ENCODE measurements at regions not wholly inside any gene's neighbourhood (a gene's known extent, or its start where the extent isn't known, plus 50 kb on each side); places are given as distances from the start of the nearest gene placed in this dataset.

GRCh38 chr4:127441571-127441970 is 191.2 kb upstream of the INTU start:
- H3K27ac Mint-ChIP-seq (ENCODE audit: unreplicated experiment): no peak overlapping the region
- TF ChIP-seq EZH2 (IDR thresholded peaks at IDR 0.05; ENCODE audit: insufficient read depth, low read length): no peak
- TF ChIP-seq, protein P1, sequence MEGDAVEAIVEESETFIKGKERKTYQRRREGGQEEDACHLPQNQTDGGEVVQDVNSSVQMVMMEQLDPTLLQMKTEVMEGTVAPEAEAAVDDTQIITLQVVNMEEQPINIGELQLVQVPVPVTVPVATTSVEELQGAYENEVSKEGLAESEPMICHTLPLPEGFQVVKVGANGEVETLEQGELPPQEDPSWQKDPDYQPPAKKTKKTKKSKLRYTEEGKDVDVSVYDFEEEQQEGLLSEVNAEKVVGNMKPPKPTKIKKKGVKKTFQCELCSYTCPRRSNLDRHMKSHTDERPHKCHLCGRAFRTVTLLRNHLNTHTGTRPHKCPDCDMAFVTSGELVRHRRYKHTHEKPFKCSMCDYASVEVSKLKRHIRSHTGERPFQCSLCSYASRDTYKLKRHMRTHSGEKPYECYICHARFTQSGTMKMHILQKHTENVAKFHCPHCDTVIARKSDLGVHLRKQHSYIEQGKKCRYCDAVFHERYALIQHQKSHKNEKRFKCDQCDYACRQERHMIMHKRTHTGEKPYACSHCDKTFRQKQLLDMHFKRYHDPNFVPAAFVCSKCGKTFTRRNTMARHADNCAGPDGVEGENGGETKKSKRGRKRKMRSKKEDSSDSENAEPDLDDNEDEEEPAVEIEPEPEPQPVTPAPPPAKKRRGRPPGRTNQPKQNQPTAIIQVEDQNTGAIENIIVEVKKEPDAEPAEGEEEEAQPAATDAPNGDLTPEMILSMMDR (IDR thresholded peaks at IDR 0.05; ENCODE audit: insufficient read depth, low read depth, low read length): no peak

GRCh38 chr4:127445471-127445870 is 187.3 kb upstream of the INTU start:
- FAIRE-seq (no peak), DNase-seq (ENCODE audit: low read depth) (no peak)
- Histone ChIP-seq H3K4me3 (ENCODE audit: insufficient read depth, low read depth, low read length) (no peak overlapping the region), H4K20me1 (ENCODE audit: insufficient read depth, low read length) (no peaks in the 10 kb centered on the region), H3K27ac (ENCODE audit: low read depth, low read length) (no peak overlapping the region), H3K27me3 (ENCODE audit: insufficient read depth, low read length) (no peaks in the 10 kb centered on the region), H3K36me3 (ENCODE audit: insufficient read depth, low read length) (no peaks in the 10 kb centered on the region), H2AFZ (ENCODE audit: low read depth, low read length) (no peak overlapping the region), H3K79me2 (ENCODE audit: insufficient read depth, low read length) (no peaks in the 10 kb centered on the region), H3K4me2 (ENCODE audit: low read length) (no peak overlapping the region), H3K4me1 (ENCODE audit: insufficient read depth, low read length) (no peaks in the 10 kb centered on the region), H3K9ac (ENCODE audit: low read length) (no peak overlapping the region), H3K9me3 (ENCODE audit: insufficient read depth, low read depth, low read length) (no peaks in the 10 kb centered on the region)
- Mint-ChIP-seq H3K27ac (ENCODE audit: unreplicated experiment) (no peak overlapping the region), H3K36me3 (ENCODE audit: low read depth, unreplicated experiment) (no peaks in the 10 kb centered on the region), H3K4me1 (ENCODE audit: low read depth, unreplicated experiment) (no peaks in the 10 kb centered on the region), H3K4me3 (ENCODE audit: unreplicated experiment) (no peak overlapping the region), H3K27me3 (ENCODE audit: low read depth, unreplicated experiment) (no peaks in the 10 kb centered on the region), H3K9me3 (ENCODE audit: unreplicated experiment) (no peaks in the 10 kb centered on the region)
- TF ChIP-seq, protein P1 (IDR thresholded peaks at IDR 0.05; ENCODE audit: insufficient read depth, low read depth, low read length): no peak
- TF ChIP-seq EZH2 (IDR thresholded peaks at IDR 0.05; ENCODE audit: insufficient read depth, low read length): no peak

More at GRCh38 chr4:127441571-127441970, 191.2 kb upstream of the INTU start:
- Histone ChIP-seq H3K9me3 (ENCODE audit: insufficient read depth, low read depth, low read length) (no peaks in the 10 kb centered on the region), H3K79me2 (ENCODE audit: insufficient read depth, low read length) (no peaks in the 10 kb centered on the region), H3K4me2 (ENCODE audit: low read length) (no peak overlapping the region), H3K9ac (ENCODE audit: low read length) (no peak overlapping the region), H4K20me1 (ENCODE audit: insufficient read depth, low read length) (no peaks in the 10 kb centered on the region), H3K27me3 (ENCODE audit: insufficient read depth, low read length) (no peaks in the 10 kb centered on the region), H3K36me3 (ENCODE audit: insufficient read depth, low read length) (no peaks in the 10 kb centered on the region), H3K27ac (ENCODE audit: low read depth, low read length) (no peak overlapping the region), H3K4me1 (ENCODE audit: insufficient read depth, low read length) (no peaks in the 10 kb centered on the region), H3K4me3 (ENCODE audit: insufficient read depth, low read depth, low read length) (no peak overlapping the region), H2AFZ (ENCODE audit: low read depth, low read length) (no peak overlapping the region)
- Mint-ChIP-seq H3K4me3 (ENCODE audit: unreplicated experiment) (no peak overlapping the region), H3K27me3 (ENCODE audit: low read depth, unreplicated experiment) (no peaks in the 10 kb centered on the region), H3K36me3 (ENCODE audit: low read depth, unreplicated experiment) (no peaks in the 10 kb centered on the region), H3K9me3 (ENCODE audit: unreplicated experiment) (no peaks in the 10 kb centered on the region), H3K4me1 (ENCODE audit: low read depth, unreplicated experiment) (no peaks in the 10 kb centered on the region)
- DNase-seq (ENCODE audit: low read depth): no peak
- no peak for FAIRE-seq

GRCh38 chr4:127446427-127446885 is 186.3 kb upstream of the INTU start:
- no peaks in the 10 kb centered on the region for H3K4me1 Mint-ChIP-seq (ENCODE audit: low read depth, unreplicated experiment)

More at GRCh38 chr4:127446427-127446885, 186.3 kb upstream of the INTU start:
- Mint-ChIP-seq H3K4me3 (ENCODE audit: unreplicated experiment) (no peak overlapping the region), H3K9me3 (ENCODE audit: unreplicated experiment) (no peaks in the 10 kb centered on the region), H3K36me3 (ENCODE audit: low read depth, unreplicated experiment) (no peaks in the 10 kb centered on the region), H3K27me3 (ENCODE audit: low read depth, unreplicated experiment) (no peaks in the 10 kb centered on the region), H3K27ac (ENCODE audit: unreplicated experiment) (no peak overlapping the region)
- Histone ChIP-seq H3K79me2 (ENCODE audit: insufficient read depth, low read length) (no peaks in the 10 kb centered on the region), H3K9ac (ENCODE audit: low read length) (no peak overlapping the region), H3K9me3 (ENCODE audit: insufficient read depth, low read depth, low read length) (no peaks in the 10 kb centered on the region), H3K36me3 (ENCODE audit: insufficient read depth, low read length) (no peaks in the 10 kb centered on the region), H3K4me1 (ENCODE audit: insufficient read depth, low read length) (no peaks in the 10 kb centered on the region), H3K4me2 (ENCODE audit: low read length) (no peak overlapping the region), H3K27ac (ENCODE audit: low read depth, low read length) (no peak overlapping the region), H3K4me3 (ENCODE audit: insufficient read depth, low read depth, low read length) (no peak overlapping the region), H3K27me3 (ENCODE audit: insufficient read depth, low read length) (no peaks in the 10 kb centered on the region), H4K20me1 (ENCODE audit: insufficient read depth, low read length) (no peaks in the 10 kb centered on the region), H2AFZ (ENCODE audit: low read depth, low read length) (no peak overlapping the region)
- DNase-seq (ENCODE audit: low read depth) (no peak), FAIRE-seq (no peak)
- TF ChIP-seq, protein P1 (IDR thresholded peaks at IDR 0.05; ENCODE audit: insufficient read depth, low read depth, low read length): no peak
- TF ChIP-seq EZH2 (IDR thresholded peaks at IDR 0.05; ENCODE audit: insufficient read depth, low read length): no peak
